Thoracic aorta (tissue), 2 donors: ENCODE measurements at regions not wholly inside any gene's neighbourhood (a gene's known extent, or its start where the extent isn't known, plus 50 kb on each side); places are given as distances from the start of the nearest gene placed in this dataset.

Source experiments
- ATAC-seq: fragments of 150-250 bp; one replicate; pipeline ENCODE4 v1.8.0; 2017; ENCODE audit warnings: low read depth; ENCODE audit not compliant: insufficient number of reproducible peaks, low FRiP score
- DNase-seq: peaks from one replicate; pipeline ENCODE4 v3.0.0-alpha.2; 2020; ENCODE audit warnings: low spot score
- H3K27ac ChIP-seq, 2 donors: fragments of 200-600 bp; sonication (generic); 1 replicate in 1 of 2; 2 replicates in 1 of 2; pipeline ENCODE4 v1.5.1; 2016; ENCODE audit warnings: mild to moderate bottlenecking in 2 of 2, moderate library complexity in 2 of 2
- H3K27me3 ChIP-seq: fragments of 200-600 bp; sonication (generic); replicated peaks from 2 replicates; pipeline ENCODE4 v1.6.0; 2016; ENCODE audit warnings: mild to moderate bottlenecking; ENCODE audit not compliant: insufficient read depth
- H3K36me3 ChIP-seq: fragments of 200-600 bp; sonication (generic); one replicate; pipeline ENCODE4 v1.5.1; 2016
- H3K4me1 ChIP-seq, 2 donors: fragments of 200-600 bp; sonication (generic); 1 replicate in 1 of 2; 2 replicates in 1 of 2; pipeline versions ENCODE4 v1.5.1 to v1.6.0; 2016; ENCODE audit warnings: low read depth in 2 of 2, mild to moderate bottlenecking in 1 of 2; ENCODE audit not compliant: control insufficient read depth in 1 of 2
- H3K4me3 ChIP-seq: fragments of 200-600 bp; sonication (generic); 2 replicates; pipeline ENCODE4 v1.5.1; 2016; ENCODE audit warnings: mild to moderate bottlenecking
- H3K9me3 ChIP-seq: fragments of 200-600 bp; sonication (generic); 2 replicates; pipeline ENCODE4 v1.5.1; 2016
- CTCF ChIP-seq: fragments of 200-600 bp; sonication (generic); IDR thresholded peaks from one replicate; pipeline ENCODE4 v1.5.1; 2019; ENCODE audit warnings: antibody characterized with exemption

- Histone ChIP-seq H3K27ac (no peak overlapping the region), H3K27me3 (no peaks in the 10 kb centered on the region), H3K36me3 (no peaks in the 10 kb centered on the region), H3K4me1 (no peaks in the 10 kb centered on the region), H3K4me3 (no peak overlapping the region), H3K9me3 (no peaks in the 10 kb centered on the region)
- ATAC-seq (no peak), DNase-seq (no peak)
- no peak for TF ChIP-seq CTCF
Measured at GRCh38 chr1:10934150-10934818, 78.2 kb upstream of the TARDBP start.

GRCh38 chr1:10935246-10935645, 77.2 kb upstream of the TARDBP start:
- no peak for TF ChIP-seq CTCF
- DNase-seq: no peak
- Histone ChIP-seq H3K27me3 (no peaks in the 10 kb centered on the region), H3K4me1 (no peaks in the 10 kb centered on the region), H3K9me3 (no peaks in the 10 kb centered on the region), H3K36me3 (no peaks in the 10 kb centered on the region), H3K27ac (no peak overlapping the region), H3K4me3 (no peak overlapping the region)
- ATAC-seq: no peak

- DNase-seq (no peak), ATAC-seq (no peak)
- Histone ChIP-seq H3K4me3 (no peak overlapping the region), H3K36me3 (no peaks in the 10 kb centered on the region), H3K27me3 (no peaks in the 10 kb centered on the region), H3K9me3 (no peaks in the 10 kb centered on the region), H3K4me1 (no peaks in the 10 kb centered on the region), H3K27ac (no peak overlapping the region)
- TF ChIP-seq CTCF: no peak
Measured at GRCh38 chr1:10935724-10936123, 76.7 kb upstream of the TARDBP start.

GRCh38 chr1:10936998-10937901, 75.2 kb upstream of the TARDBP start:
- Histone ChIP-seq H3K4me1 (peaks cover 0 to 8% of the 10 kb centered on the region in 2 donors), H3K27ac (no peak overlapping the region), H3K36me3 (no peaks in the 10 kb centered on the region), H3K9me3 (no peaks in the 10 kb centered on the region), H3K27me3 (no peaks in the 10 kb centered on the region), H3K4me3 (no peak overlapping the region)
- ATAC-seq (no peak), DNase-seq (no peak)
- TF ChIP-seq CTCF: no peak

GRCh38 chr1:10938741-10939417, 73.6 kb upstream of the TARDBP start:
- no peak overlapping the region for H3K27ac ChIP-seq
- DNase-seq: no peak
- no peak for TF ChIP-seq CTCF
- H3K9me3 ChIP-seq: no peaks in the 10 kb centered on the region
- H3K36me3 ChIP-seq: no peaks in the 10 kb centered on the region
- no peaks in the 10 kb centered on the region for H3K27me3 ChIP-seq
- peaks cover 0 to 11% of the 10 kb centered on the region in 2 donors for H3K4me1 ChIP-seq
- ATAC-seq: no peak
- no peak overlapping the region for H3K4me3 ChIP-seq
